Neural progenitor cell (in vitro differentiated cells): ENCODE measurements at regions not wholly inside any gene's neighbourhood (a gene's known extent, or its start where the extent isn't known, plus 50 kb on each side); places are given as distances from the start of the nearest gene placed in this dataset.

ENCODE experiments used
- DNase-seq: peaks from one replicate; pipeline ENCODE4 v3.0.0-alpha.2; 2016; ENCODE audit warnings: low spot score
- H2AFZ ChIP-seq: fragments of 200-600 bp; sonication (generic); replicated peaks from 2 replicates; pipeline ENCODE4 v1.6.1; 2016; ENCODE audit warnings: antibody characterized with exemption
- H3F3A ChIP-seq: fragments of 200-600 bp; sonication (generic); 2 replicates; pipeline ENCODE4 v1.6.1; 2016; ENCODE audit warnings: antibody characterized with exemption, low read depth
- H3K27ac ChIP-seq: fragments of 200-600 bp; sonication (generic); 2 replicates; pipeline ENCODE4 v1.5.1; 2016; ENCODE audit warnings: mild to moderate bottlenecking
- H3K27me3 ChIP-seq: fragments of 200-600 bp; sonication (generic); 2 replicates; pipeline ENCODE4 v1.6.1; 2016; ENCODE audit warnings: mild to moderate bottlenecking, moderate library complexity
- H3K36me3 ChIP-seq: fragments of 200-600 bp; sonication (generic); 2 replicates; pipeline ENCODE4 v1.5.1; 2016
- H3K4me1 ChIP-seq: fragments of 200-600 bp; sonication (generic); 2 replicates; pipeline ENCODE4 v1.6.1; 2016; ENCODE audit warnings: mixed run types
- H3K4me2 ChIP-seq: fragments of 200-600 bp; sonication (generic); 2 replicates; pipeline ENCODE4 v1.6.1; 2016
- H3K4me3 ChIP-seq: fragments of 200-600 bp; sonication (generic); 2 replicates; pipeline ENCODE4 v1.5.1; 2016
- H3K79me2 ChIP-seq: fragments of 200-600 bp; sonication (generic); 2 replicates; pipeline ENCODE4 v1.6.1; 2016; ENCODE audit warnings: low read depth
- H3K9ac ChIP-seq: fragments of 200-600 bp; sonication (generic); 2 replicates; pipeline ENCODE4 v1.6.1; 2016
- H3K9me3 ChIP-seq: fragments of 200-600 bp; sonication (generic); 2 replicates; pipeline ENCODE4 v1.5.1; 2016; ENCODE audit warnings: low read depth
- H4K20me1 ChIP-seq: fragments of 200-600 bp; sonication (generic); 2 replicates; pipeline ENCODE4 v1.6.1; 2016; ENCODE audit warnings: low read depth
- H3K27ac Mint-ChIP-seq: 3 replicates; pipeline ENCODE4 v1.8.0; 2021; ENCODE audit warnings: mixed read lengths
- H3K27me3 Mint-ChIP-seq: 2 replicates; pipeline ENCODE4 v1.8.0; 2022; ENCODE audit warnings: low read depth, mild to moderate bottlenecking, inconsistent platforms, moderate library complexity, mixed read lengths; ENCODE audit not compliant: insufficient read depth
- H3K36me3 Mint-ChIP-seq: 3 replicates; pipeline ENCODE4 v1.8.0; 2021; ENCODE audit warnings: mixed read lengths
- H3K4me1 Mint-ChIP-seq: 3 replicates; pipeline ENCODE4 v1.8.0; 2021; ENCODE audit warnings: mixed read lengths
- H3K4me3 Mint-ChIP-seq: 3 replicates; pipeline ENCODE4 v1.8.0; 2021; ENCODE audit warnings: mild to moderate bottlenecking, moderate library complexity, mixed read lengths
- H3K9me3 Mint-ChIP-seq: 3 replicates; pipeline ENCODE4 v1.8.0; 2020; ENCODE audit warnings: mixed read lengths
- EZH2 ChIP-seq: fragments of 200-600 bp; sonication (generic); IDR thresholded peaks from 2 replicates; pipeline ENCODE4 v1.6.1; 2017; ENCODE audit warnings: antibody characterized with exemption, mild to moderate bottlenecking, moderate library complexity
- EZH2phosphoT487 ChIP-seq: fragments of 200-600 bp; sonication (generic); IDR thresholded peaks from 2 replicates; pipeline ENCODE4 v1.6.1; 2017; ENCODE audit warnings: antibody characterized with exemption
- TF ChIP-seq, protein P1 (sequence below): fragments of 200-600 bp; sonication (generic); IDR thresholded peaks from 2 replicates; pipeline ENCODE4 v1.5.1; 2017; ENCODE audit warnings: antibody characterized with exemption, mild to moderate bottlenecking

DNA sequence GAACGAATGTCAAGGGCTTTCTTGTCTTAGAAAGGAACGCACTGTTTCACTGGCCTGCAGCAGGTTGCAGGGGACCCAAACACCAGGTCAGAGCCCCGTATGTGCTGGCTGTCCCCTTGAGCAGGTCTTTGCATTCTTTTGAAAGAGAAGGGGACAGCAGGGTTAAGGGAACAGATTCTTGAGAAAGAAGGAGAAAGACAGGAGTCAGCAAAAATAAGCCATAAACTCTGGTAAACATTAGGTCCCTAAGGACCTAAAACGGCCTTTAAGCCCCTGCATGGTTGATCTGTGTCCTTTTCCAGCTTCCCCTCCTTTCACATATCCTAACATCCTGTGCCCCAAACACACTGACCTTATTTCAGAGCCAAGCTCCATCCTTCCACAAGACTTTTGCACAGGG lies 190.8 kb upstream of the ADRA1B start:
- Histone ChIP-seq H4K20me1 (no peaks in the 10 kb centered on the region), H3K4me1 (peaks cover 8% of the 10 kb centered on the region), H3K9me3 (no peaks in the 10 kb centered on the region), H3F3A (no peaks in the 10 kb centered on the region), H3K9ac (no peak overlapping the region), H3K4me2 (no peak overlapping the region), H3K36me3 (no peaks in the 10 kb centered on the region), H2AFZ (peak overlapping the region; percentile 50), H3K79me2 (no peaks in the 10 kb centered on the region), H3K27me3 (no peaks in the 10 kb centered on the region), H3K4me3 (no peak overlapping the region), H3K27ac (no peak overlapping the region)
- Mint-ChIP-seq H3K27ac (peak overlapping the region; percentile 85), H3K27me3 (peaks cover 12% of the 10 kb centered on the region), H3K4me1 (peaks cover 8% of the 10 kb centered on the region), H3K4me3 (no peak overlapping the region), H3K9me3 (no peaks in the 10 kb centered on the region), H3K36me3 (no peaks in the 10 kb centered on the region)
- no peak for DNase-seq
- TF ChIP-seq EZH2phosphoT487 (no peak), EZH2 (no peak)
- TF ChIP-seq, protein P1, sequence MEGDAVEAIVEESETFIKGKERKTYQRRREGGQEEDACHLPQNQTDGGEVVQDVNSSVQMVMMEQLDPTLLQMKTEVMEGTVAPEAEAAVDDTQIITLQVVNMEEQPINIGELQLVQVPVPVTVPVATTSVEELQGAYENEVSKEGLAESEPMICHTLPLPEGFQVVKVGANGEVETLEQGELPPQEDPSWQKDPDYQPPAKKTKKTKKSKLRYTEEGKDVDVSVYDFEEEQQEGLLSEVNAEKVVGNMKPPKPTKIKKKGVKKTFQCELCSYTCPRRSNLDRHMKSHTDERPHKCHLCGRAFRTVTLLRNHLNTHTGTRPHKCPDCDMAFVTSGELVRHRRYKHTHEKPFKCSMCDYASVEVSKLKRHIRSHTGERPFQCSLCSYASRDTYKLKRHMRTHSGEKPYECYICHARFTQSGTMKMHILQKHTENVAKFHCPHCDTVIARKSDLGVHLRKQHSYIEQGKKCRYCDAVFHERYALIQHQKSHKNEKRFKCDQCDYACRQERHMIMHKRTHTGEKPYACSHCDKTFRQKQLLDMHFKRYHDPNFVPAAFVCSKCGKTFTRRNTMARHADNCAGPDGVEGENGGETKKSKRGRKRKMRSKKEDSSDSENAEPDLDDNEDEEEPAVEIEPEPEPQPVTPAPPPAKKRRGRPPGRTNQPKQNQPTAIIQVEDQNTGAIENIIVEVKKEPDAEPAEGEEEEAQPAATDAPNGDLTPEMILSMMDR: no peak

DNA sequence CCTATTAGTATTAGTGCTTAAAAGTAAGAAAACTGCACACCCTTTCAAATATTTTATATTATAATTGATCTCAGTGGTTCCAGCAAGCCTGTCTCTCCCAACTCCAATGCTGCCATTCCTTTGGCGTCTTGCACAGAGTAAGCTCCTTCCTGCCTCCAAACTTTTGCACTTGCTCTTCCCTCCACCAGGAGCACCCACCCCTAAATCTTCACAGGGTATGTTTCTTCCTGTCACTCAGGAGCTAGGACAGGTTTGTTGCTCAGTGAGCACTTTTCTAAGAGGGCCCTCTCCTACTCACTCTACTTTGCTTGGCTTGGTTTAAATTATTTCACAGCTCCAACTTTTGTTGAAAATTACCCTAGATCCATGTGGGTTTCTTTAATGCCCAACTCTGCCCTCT lies 189.1 kb upstream of the ADRA1B start:
- Mint-ChIP-seq H3K27me3 (peaks cover 12% of the 10 kb centered on the region), H3K4me1 (peaks cover 8% of the 10 kb centered on the region), H3K27ac (no peak overlapping the region), H3K9me3 (no peaks in the 10 kb centered on the region), H3K4me3 (no peak overlapping the region), H3K36me3 (no peaks in the 10 kb centered on the region)
- Histone ChIP-seq H4K20me1 (no peaks in the 10 kb centered on the region), H2AFZ (no peak overlapping the region), H3F3A (no peaks in the 10 kb centered on the region), H3K9ac (no peak overlapping the region), H3K4me1 (peaks cover 8% of the 10 kb centered on the region), H3K4me2 (no peak overlapping the region), H3K27me3 (no peaks in the 10 kb centered on the region), H3K9me3 (no peaks in the 10 kb centered on the region), H3K27ac (no peak overlapping the region), H3K4me3 (no peak overlapping the region), H3K79me2 (no peaks in the 10 kb centered on the region), H3K36me3 (no peaks in the 10 kb centered on the region)
- TF ChIP-seq EZH2phosphoT487: no peak
- TF ChIP-seq, protein P1: peak; percentile 8
- DNase-seq: no peak

DNA sequence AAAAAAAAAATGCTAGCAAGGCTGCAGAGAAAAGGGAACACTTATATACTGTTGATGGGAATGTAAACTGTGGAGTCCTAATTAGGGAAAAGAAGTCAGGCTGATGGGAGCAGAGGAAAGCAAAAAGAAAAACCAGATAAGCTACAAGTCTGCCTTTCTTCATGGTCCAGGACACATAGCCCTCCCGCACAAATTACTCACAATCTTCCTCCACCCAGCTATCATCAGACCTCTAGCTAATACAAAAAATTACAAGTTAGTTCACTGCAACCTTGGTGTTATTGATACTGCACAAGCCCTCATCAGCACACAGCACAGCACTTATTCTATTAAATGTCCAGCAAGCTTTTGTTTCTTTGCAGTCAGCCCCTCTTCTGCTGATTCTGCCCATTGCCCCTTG lies 186.0 kb upstream of the ADRA1B start:
- Histone ChIP-seq H4K20me1 (no peaks in the 10 kb centered on the region), H3K4me3 (no peak overlapping the region), H3K4me1 (peaks cover 3% of the 10 kb centered on the region), H3K36me3 (no peaks in the 10 kb centered on the region), H2AFZ (no peak overlapping the region), H3K27ac (no peak overlapping the region), H3K4me2 (no peak overlapping the region), H3K9me3 (no peaks in the 10 kb centered on the region), H3K9ac (no peak overlapping the region), H3K79me2 (no peaks in the 10 kb centered on the region), H3K27me3 (no peaks in the 10 kb centered on the region), H3F3A (no peaks in the 10 kb centered on the region)
- no peak for TF ChIP-seq EZH2phosphoT487
- TF ChIP-seq EZH2: no peak
- TF ChIP-seq, protein P1: no peak
- Mint-ChIP-seq H3K27me3 (peaks cover 12% of the 10 kb centered on the region), H3K4me1 (peaks cover 3% of the 10 kb centered on the region), H3K36me3 (no peaks in the 10 kb centered on the region), H3K9me3 (no peaks in the 10 kb centered on the region), H3K4me3 (no peak overlapping the region), H3K27ac (no peak overlapping the region)
- DNase-seq: no peak

DNA sequence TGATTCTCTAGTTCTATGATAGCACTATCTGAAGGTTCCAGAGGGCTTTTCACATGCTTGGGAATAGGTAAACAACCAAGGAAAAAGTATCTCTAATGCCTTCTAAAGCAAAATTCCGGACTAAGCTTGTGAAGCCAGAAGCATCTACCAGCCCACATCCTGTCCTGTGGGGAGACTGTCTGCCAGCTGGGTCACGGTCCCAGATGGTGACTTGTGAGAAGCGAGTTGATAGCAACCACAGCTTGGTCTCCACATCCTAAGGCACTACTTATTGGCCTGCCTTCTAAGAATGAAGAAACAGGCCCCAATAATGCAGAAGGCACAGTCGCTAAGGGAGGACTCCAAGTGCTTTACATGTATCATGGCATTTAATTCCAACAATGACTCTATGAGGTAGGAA lies 184.1 kb upstream of the ADRA1B start:
- no peaks in the 10 kb centered on the region for H3K4me1 Mint-ChIP-seq
- no peaks in the 10 kb centered on the region for H3K9me3 ChIP-seq
- H3K4me1 ChIP-seq: no peaks in the 10 kb centered on the region
- TF ChIP-seq, protein P1: no peak
- TF ChIP-seq EZH2phosphoT487 (no peak), EZH2 (no peak)
- H3K4me3 ChIP-seq: no peak overlapping the region
- H4K20me1 ChIP-seq: no peaks in the 10 kb centered on the region
- H3K27me3 Mint-ChIP-seq: peaks cover 11% of the 10 kb centered on the region
- no peak overlapping the region for H3K27ac Mint-ChIP-seq
- no peaks in the 10 kb centered on the region for H3K36me3 Mint-ChIP-seq
- H3K9me3 Mint-ChIP-seq: no peaks in the 10 kb centered on the region
- H3K79me2 ChIP-seq: no peaks in the 10 kb centered on the region
- no peak overlapping the region for H3K4me2 ChIP-seq
- H2AFZ ChIP-seq: no peak overlapping the region
- H3F3A ChIP-seq: no peaks in the 10 kb centered on the region
- H3K27me3 ChIP-seq: no peaks in the 10 kb centered on the region
- no peak for DNase-seq
- no peaks in the 10 kb centered on the region for H3K36me3 ChIP-seq
- H3K27ac ChIP-seq: no peak overlapping the region
- no peak overlapping the region for H3K4me3 Mint-ChIP-seq
- H3K9ac ChIP-seq: no peak overlapping the region
